PC-3 (cell line): ENCODE measurements at regions not wholly inside any gene's neighbourhood (a gene's known extent, or its start where the extent isn't known, plus 50 kb on each side); places are given as distances from the start of the nearest gene placed in this dataset.

Source experiments
- ATAC-seq: fragments of 200-7000 bp; cut with Tn5 transposase; 2 replicates; pipeline ENCODE4 v1.9.1; 2020; ENCODE audit warnings: mild to moderate bottlenecking, moderate library complexity
- BruUV-seq: library from RNA; stranded (reverse); fragments of 400-500 nt; replicated peaks from 2 replicates; lab custom pipeline; 2021; lab: Mats Ljungman, UMichigan
- CTCF ChIA-PET: fragments of 300-600 bp; sonication (Branson Sonifier 250); formaldehyde crosslinking; loops from one replicate; lab custom pipeline; 2022; ENCODE audit warnings: antibody characterized with exemption; lab: Charles Lee
- POLR2A ChIA-PET: fragments of 300-600 bp; sonication (Branson Sonifier 250); formaldehyde crosslinking; loops from one replicate; lab custom pipeline; 2022; ENCODE audit warnings: antibody characterized with exemption; ENCODE audit not compliant: unreplicated experiment; lab: Charles Lee
- DNase-seq: peaks from one replicate; pipeline ENCODE4 v3.0.0-alpha.2; 2015
- H2AFZ ChIP-seq: fragments of 300-600 bp; sonication (generic); 2 replicates; pipeline ENCODE4 v1.6.0; 2016; ENCODE audit warnings: antibody characterized with exemption, low read length
- H3F3A ChIP-seq: fragments of 300-600 bp; sonication (generic); one replicate; pipeline ENCODE4 v1.6.0; 2017; ENCODE audit warnings: antibody characterized with exemption, low read length, control low read depth, mild to moderate bottlenecking; ENCODE audit not compliant: unreplicated experiment
- H3K27ac ChIP-seq: fragments of 300-600 bp; sonication (generic); 2 replicates; pipeline ENCODE4 v1.5.1; 2016; ENCODE audit warnings: mild to moderate bottlenecking, low read length
- H3K27me3 ChIP-seq: fragments of 300-600 bp; sonication (generic); 2 replicates; pipeline ENCODE4 v1.6.1; 2016; ENCODE audit warnings: low read length, mixed read lengths
- H3K36me3 ChIP-seq: fragments of 300-600 bp; sonication (generic); 2 replicates; pipeline ENCODE4 v1.6.1; 2016; ENCODE audit warnings: low read depth, mixed run types, low read length, mixed read lengths
- H3K4me1 ChIP-seq: fragments of 300-600 bp; sonication (generic); 2 replicates; pipeline ENCODE4 v1.5.1; 2016; ENCODE audit warnings: low read length; ENCODE audit not compliant: insufficient read depth
- H3K4me2 ChIP-seq: fragments of 300-600 bp; sonication (generic); 2 replicates; pipeline ENCODE4 v1.6.0; 2016; ENCODE audit warnings: low read length
- H3K4me3 ChIP-seq: fragments of 300-600 bp; sonication (generic); 2 replicates; pipeline ENCODE4 v1.5.1; 2016; ENCODE audit warnings: mild to moderate bottlenecking, low read length, mixed read lengths
- H3K79me2 ChIP-seq: fragments of 300-600 bp; sonication (generic); 2 replicates; pipeline ENCODE4 v1.6.1; 2017; ENCODE audit warnings: low read length, mixed read lengths
- H3K9ac ChIP-seq: fragments of 300-600 bp; sonication (generic); 2 replicates; pipeline ENCODE4 v1.6.0; 2016; ENCODE audit warnings: mild to moderate bottlenecking, low read length
- H3K9me2 ChIP-seq: fragments of 300-600 bp; sonication (generic); replicated peaks from 2 replicates; pipeline ENCODE4 v1.6.1; 2016; ENCODE audit warnings: mixed run types, low read length, mixed read lengths
- H3K9me3 ChIP-seq: fragments of 300-600 bp; sonication (generic); 2 replicates; pipeline ENCODE4 v1.6.1; 2016; ENCODE audit warnings: low read length, mixed read lengths
- H4K20me1 ChIP-seq: fragments of 300-600 bp; sonication (generic); 2 replicates; pipeline ENCODE4 v1.6.1; 2016; ENCODE audit warnings: low read length, mixed read lengths
- EZH2 ChIP-seq: fragments of 300-600 bp; sonication (generic); IDR thresholded peaks from one replicate; pipeline ENCODE4 v1.6.1; 2017; ENCODE audit warnings: antibody characterized with exemption, mild to moderate bottlenecking, low read length; ENCODE audit not compliant: unreplicated experiment
- EZH2phosphoT487 ChIP-seq: fragments of 300-600 bp; sonication (generic); IDR thresholded peaks from 2 replicates; pipeline ENCODE4 v1.6.1; 2018; ENCODE audit warnings: mild to moderate bottlenecking, antibody characterized with exemption, low read length, borderline replicate concordance
- intact Hi-C: fragments of 100-400 bp; cut with micrococcal nuclease; formaldehyde crosslinking; loops from 2 replicates; pipeline ENCODE4 v1.9.0; 2023
- TF ChIP-seq, protein P1 (sequence below): fragments of 300-600 bp; sonication (generic); conservative IDR thresholded peaks from 2 replicates; pipeline ENCODE4 v1.5.1; 2017; ENCODE audit warnings: antibody characterized with exemption, low read depth, mild to moderate bottlenecking, low read length

DNA sequence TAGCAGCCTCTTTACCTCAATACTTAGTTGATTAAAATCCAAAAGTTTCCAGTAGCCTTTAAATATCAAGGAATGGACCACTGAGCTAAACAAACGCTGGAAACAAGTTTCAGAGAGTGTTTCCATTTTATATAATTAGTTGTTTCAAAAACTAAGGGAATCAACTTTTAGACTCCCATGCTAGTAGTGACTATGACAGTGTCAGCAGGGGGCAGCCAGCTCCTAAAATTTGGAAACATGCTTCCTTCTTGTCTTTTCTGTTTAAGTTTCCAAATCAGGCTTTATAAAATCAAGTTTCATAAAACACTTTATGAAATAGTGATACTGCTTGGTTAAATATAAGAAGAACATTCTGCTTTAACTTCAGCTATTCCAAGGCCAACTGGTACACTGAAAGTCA lies 138.2 kb upstream of the TMEM229A start:
- no peaks in the 10 kb centered on the region for H3K36me3 ChIP-seq
- H3K4me3 ChIP-seq = no peak overlapping the region
- no peaks in the 10 kb centered on the region for H3F3A ChIP-seq
- H3K9me2 ChIP-seq = no peaks in the 10 kb centered on the region
- TF ChIP-seq EZH2phosphoT487 (no peak), EZH2 (no peak)
- TF ChIP-seq, protein P1, sequence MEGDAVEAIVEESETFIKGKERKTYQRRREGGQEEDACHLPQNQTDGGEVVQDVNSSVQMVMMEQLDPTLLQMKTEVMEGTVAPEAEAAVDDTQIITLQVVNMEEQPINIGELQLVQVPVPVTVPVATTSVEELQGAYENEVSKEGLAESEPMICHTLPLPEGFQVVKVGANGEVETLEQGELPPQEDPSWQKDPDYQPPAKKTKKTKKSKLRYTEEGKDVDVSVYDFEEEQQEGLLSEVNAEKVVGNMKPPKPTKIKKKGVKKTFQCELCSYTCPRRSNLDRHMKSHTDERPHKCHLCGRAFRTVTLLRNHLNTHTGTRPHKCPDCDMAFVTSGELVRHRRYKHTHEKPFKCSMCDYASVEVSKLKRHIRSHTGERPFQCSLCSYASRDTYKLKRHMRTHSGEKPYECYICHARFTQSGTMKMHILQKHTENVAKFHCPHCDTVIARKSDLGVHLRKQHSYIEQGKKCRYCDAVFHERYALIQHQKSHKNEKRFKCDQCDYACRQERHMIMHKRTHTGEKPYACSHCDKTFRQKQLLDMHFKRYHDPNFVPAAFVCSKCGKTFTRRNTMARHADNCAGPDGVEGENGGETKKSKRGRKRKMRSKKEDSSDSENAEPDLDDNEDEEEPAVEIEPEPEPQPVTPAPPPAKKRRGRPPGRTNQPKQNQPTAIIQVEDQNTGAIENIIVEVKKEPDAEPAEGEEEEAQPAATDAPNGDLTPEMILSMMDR = peak; percentile 80
- peaks cover 3% of the 10 kb centered on the region for H3K4me1 ChIP-seq
- H3K27me3 ChIP-seq = no peaks in the 10 kb centered on the region
- no peak overlapping the region for H3K4me2 ChIP-seq
- H3K79me2 ChIP-seq = no peaks in the 10 kb centered on the region
- DNase-seq = peak; percentile 66
- POLR2A ChIA-PET = interaction anchor here (0.6 kb wide), 1 partner anchor 168 kb away, joined by 4 read pairs; no protein-coding TSS in a partner anchor
- CTCF ChIA-PET = interaction anchor here (0.6 to 1.3 kb wide), 2 partner anchors 13 to 595 kb away, joined by 3 to 9 read pairs; partner anchors contain the start of gene GPR37
- peak; percentile 84 for ATAC-seq
- intact Hi-C loops = loop anchor here (1.0 to 10.0 kb wide), 10 partner anchors 147 to 686 kb away; partner anchors contain the start of gene GPR37
- no peaks in the 10 kb centered on the region for H3K9me3 ChIP-seq
- H3K27ac ChIP-seq = no peak overlapping the region
- no TSS peak for BruUV-seq
- H3K9ac ChIP-seq = no peak overlapping the region
- H4K20me1 ChIP-seq = no peaks in the 10 kb centered on the region
- H2AFZ ChIP-seq = peak overlapping the region; percentile 57; the same call in 1 of the 2 replicates

GRCh38 chr7:124168616-124169015 lies 135.7 kb upstream of the TMEM229A start:
- no peaks in the 10 kb centered on the region for H4K20me1 ChIP-seq
- peaks cover 3% of the 10 kb centered on the region for H3K4me1 ChIP-seq
- H3K36me3 ChIP-seq = no peaks in the 10 kb centered on the region
- no peak for ATAC-seq
- no peaks in the 10 kb centered on the region for H3K27me3 ChIP-seq
- no peak overlapping the region for H3K4me3 ChIP-seq
- H3K79me2 ChIP-seq = no peaks in the 10 kb centered on the region
- H3K9me2 ChIP-seq = no peaks in the 10 kb centered on the region
- BruUV-seq = no TSS peak
- H2AFZ ChIP-seq = no peak overlapping the region
- H3K4me2 ChIP-seq = no peak overlapping the region
- no peaks in the 10 kb centered on the region for H3K9me3 ChIP-seq
- ChIA-PET POLR2A (no interaction called here), CTCF (no interaction called here)
- no peak overlapping the region for H3K27ac ChIP-seq
- no peak for DNase-seq
- H3F3A ChIP-seq = no peaks in the 10 kb centered on the region
- intact Hi-C loops = no loop called here
- H3K9ac ChIP-seq = no peak overlapping the region
- TF ChIP-seq EZH2 = no peak
- TF ChIP-seq, protein P1 = no peak
- TF ChIP-seq EZH2phosphoT487 = no peak

GRCh38 chr7:124162667-124163066 lies 129.8 kb upstream of the TMEM229A start:
- DNase-seq (peak; percentile 48), ATAC-seq (peak; percentile 63)
- no peaks in the 10 kb centered on the region for H3F3A ChIP-seq
- H3K36me3 ChIP-seq = no peaks in the 10 kb centered on the region
- no peaks in the 10 kb centered on the region for H3K27me3 ChIP-seq
- H3K4me1 ChIP-seq = peaks cover 7% of the 10 kb centered on the region; the same call in 1 of the 2 replicates
- CTCF ChIA-PET = no interaction called here
- no peak overlapping the region for H3K9ac ChIP-seq
- H3K4me2 ChIP-seq = no peak overlapping the region
- POLR2A ChIA-PET = no interaction called here
- BruUV-seq = no TSS peak
- H3K9me3 ChIP-seq = no peaks in the 10 kb centered on the region
- TF ChIP-seq EZH2 (no peak), EZH2phosphoT487 (no peak)
- TF ChIP-seq, protein P1 = no peak
- intact Hi-C loops = no loop called here
- no peaks in the 10 kb centered on the region for H3K79me2 ChIP-seq
- H3K4me3 ChIP-seq = no peak overlapping the region
- H2AFZ ChIP-seq = no peak overlapping the region
- H3K9me2 ChIP-seq = no peaks in the 10 kb centered on the region
- no peaks in the 10 kb centered on the region for H4K20me1 ChIP-seq
- H3K27ac ChIP-seq = no peak overlapping the region
